Jurkat, Clone E6-1 (cell line): ENCODE measurements at regions not wholly inside any gene's neighbourhood (a gene's known extent, or its start where the extent isn't known, plus 50 kb on each side); places are given as distances from the start of the nearest gene placed in this dataset.

Source experiments
- DNase-seq: peaks from one replicate; pipeline ENCODE4 v3.0.0-alpha.2; 2011; ENCODE audit warnings: low read depth, low spot score
- H3K4me3 ChIP-seq: 2 replicates; pipeline ENCODE4 v1.5.1; 2011; ENCODE audit warnings: mild to moderate bottlenecking, low read length, control low read depth, moderate library complexity

GRCh38 chr1:86233403-86233802 lies 76.8 kb upstream of the COL24A1 start:
- DNase-seq: no peak
- H3K4me3 ChIP-seq: no peak overlapping the region

- DNase-seq: no peak
- no peak overlapping the region for H3K4me3 ChIP-seq
Observed at GRCh38 chr1:86231076-86231475, 74.5 kb upstream of the COL24A1 start.

GRCh38 chr1:86229405-86229975 lies 72.9 kb upstream of the COL24A1 start:
- no peak overlapping the region for H3K4me3 ChIP-seq
- no peak for DNase-seq

GRCh38 chr1:86228546-86228945 lies 72.0 kb upstream of the COL24A1 start:
- no peak overlapping the region for H3K4me3 ChIP-seq
- DNase-seq: no peak

- no peak for DNase-seq
- H3K4me3 ChIP-seq: no peak overlapping the region
Observed at GRCh38 chr1:86227026-86227425, 70.5 kb upstream of the COL24A1 start.

- DNase-seq: no peak
Observed at GRCh38 chr1:86226204-86226603, 69.6 kb upstream of the COL24A1 start.

GRCh38 chr1:86224651-86225310 lies 68.2 kb upstream of the COL24A1 start:
- no peak for DNase-seq
- no peak overlapping the region for H3K4me3 ChIP-seq

More at GRCh38 chr1:86226204-86226603, 69.6 kb upstream of the COL24A1 start:
- no peak overlapping the region for H3K4me3 ChIP-seq

- no peak overlapping the region for H3K4me3 ChIP-seq
- DNase-seq: peak; percentile 8
Observed at GRCh38 chr1:86218859-86219258, 62.3 kb upstream of the COL24A1 start.

GRCh38 chr1:86214605-86215004 lies 58.0 kb upstream of the COL24A1 start:
- no peak for DNase-seq
- H3K4me3 ChIP-seq: no peak overlapping the region

GRCh38 chr1:86209346-86209745 lies 52.8 kb upstream of the COL24A1 start:
- DNase-seq: no peak
- H3K4me3 ChIP-seq: no peak overlapping the region

- H3K4me3 ChIP-seq: no peak overlapping the region
- DNase-seq: no peak
Observed at GRCh38 chr1:86207323-86207722, 50.8 kb upstream of the COL24A1 start.
